ENCODE measurements at regions not wholly inside any gene's neighbourhood (a gene's known extent, or its start where the extent isn't known, plus 50 kb on each side); places are given as distances from the start of the nearest gene placed in this dataset.

DNA sequence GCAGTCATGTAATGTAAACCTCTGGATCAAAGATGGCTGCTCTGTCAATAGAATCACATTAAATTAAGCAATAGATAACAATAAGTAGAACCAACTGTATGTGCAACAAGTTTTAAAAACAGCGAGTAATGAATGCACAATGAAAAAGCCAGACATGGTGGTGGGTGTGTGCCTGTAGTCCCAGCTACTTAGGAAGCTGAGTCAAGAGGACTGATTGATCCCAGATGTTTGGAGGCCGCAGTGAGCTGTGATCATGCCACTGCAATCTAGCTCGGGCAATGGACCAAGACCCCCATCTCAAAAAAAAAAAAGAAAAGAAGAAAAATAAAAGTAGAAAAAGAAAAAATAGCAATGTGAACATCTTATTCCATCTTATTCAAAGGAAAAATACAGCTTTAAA, 558.7 kb upstream of the MMS22L start:
- Histone ChIP-seq H4K20me1 (ENCODE audit: insufficient read depth, low read length) (no peaks in the 10 kb centered on the region), H3K4me2 (ENCODE audit: low read length) (no peak overlapping the region), H3K36me3 (ENCODE audit: insufficient read depth, low read length) (no peaks in the 10 kb centered on the region), H3K27ac (ENCODE audit: low read depth, low read length) (no peak overlapping the region), H3K9ac (ENCODE audit: low read length) (no peak overlapping the region), H3K9me3 (ENCODE audit: insufficient read depth, low read depth, low read length) (no peaks in the 10 kb centered on the region), H2AFZ (ENCODE audit: low read depth, low read length) (no peak overlapping the region), H3K27me3 (ENCODE audit: insufficient read depth, low read length) (no peaks in the 10 kb centered on the region), H3K4me3 (ENCODE audit: insufficient read depth, low read depth, low read length) (no peak overlapping the region), H3K79me2 (ENCODE audit: insufficient read depth, low read length) (no peaks in the 10 kb centered on the region), H3K4me1 (ENCODE audit: insufficient read depth, low read length) (no peaks in the 10 kb centered on the region)
- H3K27ac Mint-ChIP-seq (ENCODE audit: unreplicated experiment) = no peak overlapping the region
- peak; percentile 78 for DNase-seq (ENCODE audit: low read depth)
- TF ChIP-seq EZH2 (IDR thresholded peaks at IDR 0.05; ENCODE audit: insufficient read depth, low read length) = no peak
- TF ChIP-seq, protein P1, sequence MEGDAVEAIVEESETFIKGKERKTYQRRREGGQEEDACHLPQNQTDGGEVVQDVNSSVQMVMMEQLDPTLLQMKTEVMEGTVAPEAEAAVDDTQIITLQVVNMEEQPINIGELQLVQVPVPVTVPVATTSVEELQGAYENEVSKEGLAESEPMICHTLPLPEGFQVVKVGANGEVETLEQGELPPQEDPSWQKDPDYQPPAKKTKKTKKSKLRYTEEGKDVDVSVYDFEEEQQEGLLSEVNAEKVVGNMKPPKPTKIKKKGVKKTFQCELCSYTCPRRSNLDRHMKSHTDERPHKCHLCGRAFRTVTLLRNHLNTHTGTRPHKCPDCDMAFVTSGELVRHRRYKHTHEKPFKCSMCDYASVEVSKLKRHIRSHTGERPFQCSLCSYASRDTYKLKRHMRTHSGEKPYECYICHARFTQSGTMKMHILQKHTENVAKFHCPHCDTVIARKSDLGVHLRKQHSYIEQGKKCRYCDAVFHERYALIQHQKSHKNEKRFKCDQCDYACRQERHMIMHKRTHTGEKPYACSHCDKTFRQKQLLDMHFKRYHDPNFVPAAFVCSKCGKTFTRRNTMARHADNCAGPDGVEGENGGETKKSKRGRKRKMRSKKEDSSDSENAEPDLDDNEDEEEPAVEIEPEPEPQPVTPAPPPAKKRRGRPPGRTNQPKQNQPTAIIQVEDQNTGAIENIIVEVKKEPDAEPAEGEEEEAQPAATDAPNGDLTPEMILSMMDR (IDR thresholded peaks at IDR 0.05; ENCODE audit: insufficient read depth, low read depth, low read length) = no peak
- H3K36me3 Mint-ChIP-seq (ENCODE audit: low read depth, unreplicated experiment) = no peaks in the 10 kb centered on the region
- no peak overlapping the region for H3K4me3 Mint-ChIP-seq (ENCODE audit: unreplicated experiment)
- no peaks in the 10 kb centered on the region for H3K4me1 Mint-ChIP-seq (ENCODE audit: low read depth, unreplicated experiment)
- no peaks in the 10 kb centered on the region for H3K27me3 Mint-ChIP-seq (ENCODE audit: low read depth, unreplicated experiment)
- no peak for FAIRE-seq
- H3K9me3 Mint-ChIP-seq (ENCODE audit: unreplicated experiment) = no peaks in the 10 kb centered on the region

GRCh38 chr6:97842521-97842920, 559.5 kb upstream of the MMS22L start:
- Histone ChIP-seq H2AFZ (ENCODE audit: low read depth, low read length) (no peak overlapping the region), H3K4me2 (ENCODE audit: low read length) (no peak overlapping the region), H3K4me3 (ENCODE audit: insufficient read depth, low read depth, low read length) (no peak overlapping the region), H4K20me1 (ENCODE audit: insufficient read depth, low read length) (no peaks in the 10 kb centered on the region), H3K27me3 (ENCODE audit: insufficient read depth, low read length) (no peaks in the 10 kb centered on the region), H3K79me2 (ENCODE audit: insufficient read depth, low read length) (no peaks in the 10 kb centered on the region), H3K9me3 (ENCODE audit: insufficient read depth, low read depth, low read length) (no peaks in the 10 kb centered on the region), H3K4me1 (ENCODE audit: insufficient read depth, low read length) (no peaks in the 10 kb centered on the region), H3K36me3 (ENCODE audit: insufficient read depth, low read length) (no peaks in the 10 kb centered on the region), H3K27ac (ENCODE audit: low read depth, low read length) (no peak overlapping the region), H3K9ac (ENCODE audit: low read length) (no peak overlapping the region)
- H3K4me3 Mint-ChIP-seq (ENCODE audit: unreplicated experiment) = no peak overlapping the region
- FAIRE-seq = no peak
- no peaks in the 10 kb centered on the region for H3K4me1 Mint-ChIP-seq (ENCODE audit: low read depth, unreplicated experiment)
- no peaks in the 10 kb centered on the region for H3K27me3 Mint-ChIP-seq (ENCODE audit: low read depth, unreplicated experiment)
- H3K27ac Mint-ChIP-seq (ENCODE audit: unreplicated experiment) = no peak overlapping the region
- TF ChIP-seq, protein P1 (IDR thresholded peaks at IDR 0.05; ENCODE audit: insufficient read depth, low read depth, low read length) = no peak
- no peak for TF ChIP-seq EZH2 (IDR thresholded peaks at IDR 0.05; ENCODE audit: insufficient read depth, low read length)
- no peak for DNase-seq (ENCODE audit: low read depth)
- H3K9me3 Mint-ChIP-seq (ENCODE audit: unreplicated experiment) = no peaks in the 10 kb centered on the region
- no peaks in the 10 kb centered on the region for H3K36me3 Mint-ChIP-seq (ENCODE audit: low read depth, unreplicated experiment)

DNA sequence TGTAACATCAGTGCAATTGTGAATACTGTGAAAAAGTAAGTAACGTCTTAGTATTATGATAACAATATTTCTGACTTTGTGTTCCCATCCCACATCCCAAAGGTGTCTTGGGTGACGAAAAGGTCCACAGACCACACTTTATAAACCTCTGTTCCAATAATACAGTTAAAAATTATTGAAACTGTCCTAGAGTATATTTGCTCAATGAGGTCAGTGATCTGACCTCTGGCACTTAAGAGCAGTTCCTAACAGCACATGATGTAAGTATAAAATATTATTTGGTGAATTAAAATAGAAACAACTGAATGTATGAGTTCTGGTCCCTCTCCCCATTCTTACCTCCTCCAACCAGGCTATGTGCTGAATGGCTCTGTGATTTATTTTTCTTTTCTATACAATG, 566.4 kb upstream of the MMS22L start:
- Histone ChIP-seq H3K27ac (ENCODE audit: low read depth, low read length) (no peak overlapping the region), H3K4me3 (ENCODE audit: insufficient read depth, low read depth, low read length) (no peak overlapping the region), H3K27me3 (ENCODE audit: insufficient read depth, low read length) (no peaks in the 10 kb centered on the region), H3K4me1 (ENCODE audit: insufficient read depth, low read length) (peaks cover 7% of the 10 kb centered on the region), H3K36me3 (ENCODE audit: insufficient read depth, low read length) (no peaks in the 10 kb centered on the region), H3K9ac (ENCODE audit: low read length) (no peak overlapping the region), H3K79me2 (ENCODE audit: insufficient read depth, low read length) (no peaks in the 10 kb centered on the region), H2AFZ (ENCODE audit: low read depth, low read length) (no peak overlapping the region), H4K20me1 (ENCODE audit: insufficient read depth, low read length) (no peaks in the 10 kb centered on the region), H3K9me3 (ENCODE audit: insufficient read depth, low read depth, low read length) (no peaks in the 10 kb centered on the region), H3K4me2 (ENCODE audit: low read length) (no peak overlapping the region)
- FAIRE-seq (no peak), DNase-seq (ENCODE audit: low read depth) (no peak)
- TF ChIP-seq, protein P1 (IDR thresholded peaks at IDR 0.05; ENCODE audit: insufficient read depth, low read depth, low read length) = no peak
- no peak for TF ChIP-seq EZH2 (IDR thresholded peaks at IDR 0.05; ENCODE audit: insufficient read depth, low read length)
- no peak overlapping the region for H3K4me3 Mint-ChIP-seq (ENCODE audit: unreplicated experiment)
- no peaks in the 10 kb centered on the region for H3K27me3 Mint-ChIP-seq (ENCODE audit: low read depth, unreplicated experiment)
- no peaks in the 10 kb centered on the region for H3K4me1 Mint-ChIP-seq (ENCODE audit: low read depth, unreplicated experiment)
- H3K36me3 Mint-ChIP-seq (ENCODE audit: low read depth, unreplicated experiment) = no peaks in the 10 kb centered on the region
- H3K27ac Mint-ChIP-seq (ENCODE audit: unreplicated experiment) = no peak overlapping the region
- no peaks in the 10 kb centered on the region for H3K9me3 Mint-ChIP-seq (ENCODE audit: unreplicated experiment)
